Tibial artery (tissue), 4 donors: ENCODE measurements at regions not wholly inside any gene's neighbourhood (a gene's known extent, or its start where the extent isn't known, plus 50 kb on each side); places are given as distances from the start of the nearest gene placed in this dataset.

Experiments
- DNase-seq, 2 donors: peaks; one replicate each; pipeline ENCODE4 v3.0.0-alpha.2; 2019
- H3K27ac ChIP-seq, 2 donors: fragments of 200-600 bp; sonication (generic) in 1 of 2; 1 replicate in 1 of 2; 2 replicates in 1 of 2; pipeline ENCODE4 v1.5.1; 2018 to 2019; ENCODE audit warnings: mild to moderate bottlenecking in 1 of 2
- H3K27me3 ChIP-seq, 2 donors: fragments of 200-600 bp; sonication (generic) in 1 of 2; one replicate each; pipeline versions ENCODE4 v1.5.1 to v1.6.0; 2016 to 2019
- H3K36me3 ChIP-seq, 3 donors: fragments of 200-600 bp; sonication (generic) in 2 of 3; one replicate each; pipeline ENCODE4 v1.5.1; 2016 to 2019; ENCODE audit warnings: mild to moderate bottlenecking in 2 of 3
- H3K4me1 ChIP-seq, 4 donors: fragments of 200-600 bp; sonication (generic) in 2 of 4; 1 replicate in 3 of 4; 2 replicates in 1 of 4; pipeline ENCODE4 v1.5.1; 2016 to 2019
- H3K4me3 ChIP-seq, 2 donors: fragments of 200-600 bp; sonication (generic) in 1 of 2; 1 replicate in 1 of 2; 2 replicates in 1 of 2; pipeline ENCODE4 v1.5.1; 2018 to 2019; ENCODE audit warnings: mild to moderate bottlenecking in 2 of 2
- H3K9me3 ChIP-seq, 3 donors: fragments of 200-600 bp; sonication (generic) in 1 of 3; one replicate each; pipeline ENCODE4 v1.5.1; 2016 to 2019
- intact Hi-C: fragments of 100-400 bp; cut with DNase I; formaldehyde crosslinking; loops from one replicate; pipeline ENCODE4 v1.15.0; 2023; ENCODE audit warnings: low total_unique reads
- TF ChIP-seq, protein P1 (sequence below), 2 experiments: fragments of 200-600 bp in 1 of 2; fragments of 450-650 bp in 1 of 2; IDR thresholded peaks; one replicate each; pipeline ENCODE4 v1.5.1; 2017 to 2019; ENCODE audit warnings: antibody characterized with exemption in 2 of 2, mild to moderate bottlenecking in 1 of 2, moderate library complexity in 1 of 2

DNA sequence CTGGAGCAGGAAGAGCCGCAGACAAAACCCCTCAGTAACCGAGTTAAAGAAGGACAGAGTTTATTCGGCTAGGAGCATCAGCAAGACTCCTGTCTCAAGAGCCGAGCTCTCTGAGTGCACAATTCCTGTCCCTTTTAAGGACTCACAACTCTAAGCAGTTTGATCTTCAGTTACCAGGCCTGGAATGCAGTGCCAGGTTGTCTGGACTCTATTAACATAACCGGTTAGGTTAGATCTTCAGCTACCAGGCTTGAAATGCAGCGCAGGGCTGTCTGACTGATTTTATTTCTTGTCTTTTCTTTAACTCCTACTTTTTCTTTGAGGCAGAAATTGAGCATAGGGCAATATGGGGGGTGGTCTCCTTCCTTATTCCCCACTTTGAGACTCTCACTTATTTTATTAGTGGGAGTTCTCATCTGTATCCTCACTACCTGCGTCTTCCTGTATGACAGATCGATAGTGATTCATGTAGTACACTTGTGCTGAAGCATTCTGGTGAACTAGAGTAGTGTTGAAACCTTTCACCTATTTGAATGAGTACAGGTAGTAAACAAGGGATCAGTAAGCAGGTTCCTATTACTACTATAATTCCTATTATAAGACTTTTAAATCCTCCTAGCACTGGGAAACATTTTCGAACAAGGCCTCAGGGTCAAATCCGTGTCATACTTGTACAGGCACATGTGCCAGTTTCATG lies 325.0 kb downstream of the CGGBP1 start:
- intact Hi-C loops, result no loop called here
- no peaks in the 10 kb centered on the region for H3K9me3 ChIP-seq
- H3K36me3 ChIP-seq, result no peaks in the 10 kb centered on the region
- DNase-seq, result no peak
- no peaks in the 10 kb centered on the region for H3K4me1 ChIP-seq
- H3K27ac ChIP-seq, result no peak overlapping the region
- no peaks in the 10 kb centered on the region for H3K27me3 ChIP-seq
- TF ChIP-seq, protein P1, sequence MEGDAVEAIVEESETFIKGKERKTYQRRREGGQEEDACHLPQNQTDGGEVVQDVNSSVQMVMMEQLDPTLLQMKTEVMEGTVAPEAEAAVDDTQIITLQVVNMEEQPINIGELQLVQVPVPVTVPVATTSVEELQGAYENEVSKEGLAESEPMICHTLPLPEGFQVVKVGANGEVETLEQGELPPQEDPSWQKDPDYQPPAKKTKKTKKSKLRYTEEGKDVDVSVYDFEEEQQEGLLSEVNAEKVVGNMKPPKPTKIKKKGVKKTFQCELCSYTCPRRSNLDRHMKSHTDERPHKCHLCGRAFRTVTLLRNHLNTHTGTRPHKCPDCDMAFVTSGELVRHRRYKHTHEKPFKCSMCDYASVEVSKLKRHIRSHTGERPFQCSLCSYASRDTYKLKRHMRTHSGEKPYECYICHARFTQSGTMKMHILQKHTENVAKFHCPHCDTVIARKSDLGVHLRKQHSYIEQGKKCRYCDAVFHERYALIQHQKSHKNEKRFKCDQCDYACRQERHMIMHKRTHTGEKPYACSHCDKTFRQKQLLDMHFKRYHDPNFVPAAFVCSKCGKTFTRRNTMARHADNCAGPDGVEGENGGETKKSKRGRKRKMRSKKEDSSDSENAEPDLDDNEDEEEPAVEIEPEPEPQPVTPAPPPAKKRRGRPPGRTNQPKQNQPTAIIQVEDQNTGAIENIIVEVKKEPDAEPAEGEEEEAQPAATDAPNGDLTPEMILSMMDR (IDR thresholded peaks at IDR 0.05), result no peak
- no peak overlapping the region for H3K4me3 ChIP-seq

DNA sequence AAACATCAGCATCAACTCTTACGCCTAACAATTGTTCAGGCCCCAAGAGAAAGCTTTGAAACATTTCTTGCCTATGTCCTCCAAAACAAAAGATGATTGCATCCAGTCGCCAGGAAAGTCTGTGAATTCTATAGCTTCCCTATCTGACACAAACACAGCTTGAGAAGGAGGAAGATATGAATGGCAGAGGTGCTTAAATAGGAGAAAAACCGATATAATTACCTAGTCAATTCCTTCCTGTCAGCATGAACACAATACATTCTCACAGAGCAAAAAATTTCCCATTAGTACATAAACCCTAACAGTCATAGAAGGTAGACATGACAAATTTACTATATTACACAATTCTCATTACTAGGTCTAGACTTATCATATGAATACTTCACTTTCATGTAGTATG lies 326.5 kb downstream of the CGGBP1 start:
- TF ChIP-seq, protein P1 (IDR thresholded peaks at IDR 0.05), result no peak
- Histone ChIP-seq H3K27ac (no peak overlapping the region), H3K4me3 (no peak overlapping the region), H3K27me3 (no peaks in the 10 kb centered on the region), H3K9me3 (no peaks in the 10 kb centered on the region), H3K4me1 (no peaks in the 10 kb centered on the region), H3K36me3 (no peaks in the 10 kb centered on the region)
- DNase-seq, result no peak
- intact Hi-C loops, result no loop called here

DNA sequence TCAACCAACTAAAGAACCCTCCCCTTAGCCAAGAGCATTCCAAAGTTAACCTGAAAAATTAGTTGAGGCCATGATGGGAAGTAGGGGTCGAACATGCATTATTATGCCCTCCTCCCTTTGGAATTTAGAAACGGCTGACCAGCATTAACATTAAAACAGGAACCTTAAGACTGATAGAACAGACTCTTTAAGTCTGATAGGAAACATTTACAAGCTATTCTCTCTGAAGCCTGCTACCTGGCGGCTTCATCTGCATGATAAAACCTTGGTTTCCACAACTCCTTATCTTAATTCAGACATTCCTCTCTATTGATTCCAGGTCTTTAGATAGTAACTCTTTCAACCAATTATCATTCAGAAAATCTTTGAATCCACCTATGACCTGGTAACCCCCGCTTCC lies 331.0 kb downstream of the CGGBP1 start:
- Histone ChIP-seq H3K4me1 (no peaks in the 10 kb centered on the region), H3K27ac (no peak overlapping the region), H3K36me3 (no peaks in the 10 kb centered on the region), H3K4me3 (no peak overlapping the region), H3K9me3 (peaks cover 0 to 8% (median 0%) of the 10 kb centered on the region in 3 donors), H3K27me3 (no peaks in the 10 kb centered on the region)
- TF ChIP-seq, protein P1 (IDR thresholded peaks at IDR 0.05), result no peak
- intact Hi-C loops, result no loop called here
- no peak for DNase-seq

DNA sequence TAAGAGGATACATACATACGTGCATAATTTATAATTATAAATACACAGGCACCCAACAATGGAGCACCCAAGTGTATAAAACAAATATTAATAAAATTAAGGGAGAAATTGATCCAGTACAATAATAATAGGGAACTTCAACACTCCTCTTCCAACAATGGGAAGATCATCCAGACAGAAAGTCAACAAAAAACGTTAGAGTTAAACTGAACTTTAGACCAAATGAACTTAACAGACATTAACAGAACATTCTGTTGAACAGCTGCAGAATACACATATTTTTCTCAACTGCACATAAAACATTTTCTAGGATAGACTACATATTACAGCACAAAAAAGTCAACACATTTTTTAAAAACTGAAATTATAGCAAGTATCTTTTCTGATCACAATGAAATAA lies 339.7 kb downstream of the CGGBP1 start:
- TF ChIP-seq, protein P1 (IDR thresholded peaks at IDR 0.05), result no peak
- Histone ChIP-seq H3K27ac (no peak overlapping the region), H3K4me1 (no peaks in the 10 kb centered on the region), H3K27me3 (no peaks in the 10 kb centered on the region), H3K4me3 (no peak overlapping the region), H3K9me3 (no peaks in the 10 kb centered on the region), H3K36me3 (no peaks in the 10 kb centered on the region)
- intact Hi-C loops, result no loop called here
- no peak for DNase-seq

DNA sequence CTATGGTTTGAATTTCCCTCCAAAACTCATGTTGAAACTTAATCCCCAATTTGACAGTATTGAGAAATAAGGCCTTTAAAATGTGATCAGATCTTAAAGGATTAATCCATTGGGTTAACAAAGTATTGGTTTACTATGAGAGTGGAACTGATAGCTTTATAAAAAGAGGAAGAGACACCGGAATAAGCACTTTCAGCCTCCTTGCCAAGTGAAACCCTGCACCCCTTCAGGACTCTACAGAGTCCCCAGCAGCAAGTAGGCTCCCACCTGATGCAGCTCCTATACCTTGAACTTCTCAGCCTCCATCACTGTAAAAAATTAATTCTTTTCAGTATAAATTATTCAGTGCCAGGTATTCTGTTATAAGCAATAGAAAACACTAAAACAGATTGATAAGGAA lies 348.3 kb downstream of the CGGBP1 start:
- no peak overlapping the region for H3K4me3 ChIP-seq
- H3K4me1 ChIP-seq, result no peaks in the 10 kb centered on the region
- TF ChIP-seq, protein P1 (IDR thresholded peaks at IDR 0.05), result no peak
- intact Hi-C loops, result no loop called here
- no peak for DNase-seq
- no peaks in the 10 kb centered on the region for H3K9me3 ChIP-seq
- no peak overlapping the region for H3K27ac ChIP-seq
- no peaks in the 10 kb centered on the region for H3K36me3 ChIP-seq
- H3K27me3 ChIP-seq, result no peaks in the 10 kb centered on the region

DNA sequence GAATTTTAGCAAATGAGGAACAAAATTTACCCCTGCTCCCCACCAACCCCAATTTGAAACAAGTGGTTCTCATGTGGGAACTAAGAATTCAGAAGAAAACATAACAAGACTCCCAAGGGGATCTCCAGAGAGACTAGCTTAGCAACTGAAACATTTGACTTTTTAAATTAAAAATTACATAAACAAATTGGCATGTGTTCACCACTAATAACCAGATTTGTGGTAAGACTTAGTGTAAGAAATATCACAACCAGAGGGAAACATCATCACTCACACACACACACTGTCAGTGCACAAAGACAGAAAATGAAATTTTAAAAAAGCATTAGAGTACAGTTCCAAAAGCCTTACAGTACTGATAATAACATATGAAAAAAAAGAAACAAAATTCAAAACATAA lies 348.8 kb downstream of the CGGBP1 start:
- Histone ChIP-seq H3K9me3 (no peaks in the 10 kb centered on the region), H3K27ac (no peak overlapping the region), H3K36me3 (no peaks in the 10 kb centered on the region), H3K4me1 (no peaks in the 10 kb centered on the region), H3K27me3 (no peaks in the 10 kb centered on the region), H3K4me3 (no peak overlapping the region)
- DNase-seq, result no peak
- intact Hi-C loops, result no loop called here
- TF ChIP-seq, protein P1 (IDR thresholded peaks at IDR 0.05), result no peak
